ENCODE measurements at regions not wholly inside any gene's neighbourhood (a gene's known extent, or its start where the extent isn't known, plus 50 kb on each side); places are given as distances from the start of the nearest gene placed in this dataset.

DNA sequence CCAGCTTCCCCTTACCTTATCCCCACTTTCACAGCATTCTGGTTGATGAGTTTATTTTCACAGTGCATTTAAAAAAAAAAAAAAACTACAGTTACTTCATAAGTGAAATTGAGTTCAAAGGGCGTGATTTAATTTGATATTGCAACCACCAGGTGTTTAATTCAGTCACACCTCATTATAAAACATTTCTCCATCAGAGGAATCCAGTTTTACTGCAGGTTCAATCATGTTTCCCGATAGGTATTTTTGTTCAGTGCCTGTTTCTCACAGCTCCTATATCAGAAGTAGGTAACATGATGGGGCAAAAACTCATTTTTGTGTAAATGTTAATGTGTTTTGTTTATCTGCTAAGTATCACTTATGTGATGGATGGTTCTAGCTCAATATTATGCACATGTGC is 102.3 kb upstream of the PCDH7 start:
- Histone ChIP-seq H3K9me3 (no peaks in the 10 kb centered on the region), H3K4me1 (no peaks in the 10 kb centered on the region), H3K27ac (no peak overlapping the region), H3K36me3 (no peaks in the 10 kb centered on the region), H3K27me3 (no peaks in the 10 kb centered on the region), H3K4me3 (no peak overlapping the region)
- no peak for DNase-seq
- no peak for TF ChIP-seq POLR2AphosphoS5 (IDR thresholded peaks at IDR 0.05)
- 20 to 67% methylated on average over 2 of the region's 2 CpGs for WGBS, 2 donors
- intact Hi-C loops (cut with DNase I), result no loop called here

- H3K27ac ChIP-seq, result no peak overlapping the region
- no peaks in the 10 kb centered on the region for H3K4me1 ChIP-seq
- H3K27me3 ChIP-seq, result no peaks in the 10 kb centered on the region
- DNase-seq, result no peak
- H3K4me3 ChIP-seq, result no peak overlapping the region
- WGBS, 2 donors, result 2 to 46% methylated on average over 1 of the region's 1 CpG
- H3K9me3 ChIP-seq, result no peaks in the 10 kb centered on the region
- H3K36me3 ChIP-seq, result no peaks in the 10 kb centered on the region
- intact Hi-C loops (cut with DNase I), result no loop called here
- TF ChIP-seq EP300 (IDR thresholded peaks at IDR 0.05) (no peak), POLR2A (IDR thresholded peaks at IDR 0.05) (no peak), POLR2AphosphoS5 (IDR thresholded peaks at IDR 0.05) (no peak)
- TF ChIP-seq, protein P1, sequence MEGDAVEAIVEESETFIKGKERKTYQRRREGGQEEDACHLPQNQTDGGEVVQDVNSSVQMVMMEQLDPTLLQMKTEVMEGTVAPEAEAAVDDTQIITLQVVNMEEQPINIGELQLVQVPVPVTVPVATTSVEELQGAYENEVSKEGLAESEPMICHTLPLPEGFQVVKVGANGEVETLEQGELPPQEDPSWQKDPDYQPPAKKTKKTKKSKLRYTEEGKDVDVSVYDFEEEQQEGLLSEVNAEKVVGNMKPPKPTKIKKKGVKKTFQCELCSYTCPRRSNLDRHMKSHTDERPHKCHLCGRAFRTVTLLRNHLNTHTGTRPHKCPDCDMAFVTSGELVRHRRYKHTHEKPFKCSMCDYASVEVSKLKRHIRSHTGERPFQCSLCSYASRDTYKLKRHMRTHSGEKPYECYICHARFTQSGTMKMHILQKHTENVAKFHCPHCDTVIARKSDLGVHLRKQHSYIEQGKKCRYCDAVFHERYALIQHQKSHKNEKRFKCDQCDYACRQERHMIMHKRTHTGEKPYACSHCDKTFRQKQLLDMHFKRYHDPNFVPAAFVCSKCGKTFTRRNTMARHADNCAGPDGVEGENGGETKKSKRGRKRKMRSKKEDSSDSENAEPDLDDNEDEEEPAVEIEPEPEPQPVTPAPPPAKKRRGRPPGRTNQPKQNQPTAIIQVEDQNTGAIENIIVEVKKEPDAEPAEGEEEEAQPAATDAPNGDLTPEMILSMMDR (IDR thresholded peaks at IDR 0.05), result no peak
Observed at GRCh38 chr4:30619679-30620078, 100.5 kb upstream of the PCDH7 start.

- H3K4me3 ChIP-seq, result no peak overlapping the region
- H3K27ac ChIP-seq, result no peak overlapping the region
- TF ChIP-seq POLR2A (IDR thresholded peaks at IDR 0.05) (no peak), POLR2AphosphoS5 (IDR thresholded peaks at IDR 0.05) (no peak)
- no peaks in the 10 kb centered on the region for H3K9me3 ChIP-seq
- intact Hi-C loops (cut with DNase I), result no loop called here
- no peaks in the 10 kb centered on the region for H3K36me3 ChIP-seq
- WGBS, 2 donors, result 75 to 83% methylated on average over 1 of the region's 1 CpG
- H3K4me1 ChIP-seq, result no peaks in the 10 kb centered on the region
- DNase-seq, result no peak
- H3K27me3 ChIP-seq, result no peaks in the 10 kb centered on the region
Observed at GRCh38 chr4:30620711-30621110, 99.5 kb upstream of the PCDH7 start.

GRCh38 chr4:30630431-30630830 is 89.7 kb upstream of the PCDH7 start:
- Histone ChIP-seq H3K27ac (no peak overlapping the region), H3K9me3 (no peaks in the 10 kb centered on the region), H3K4me1 (no peaks in the 10 kb centered on the region), H3K27me3 (no peaks in the 10 kb centered on the region), H3K36me3 (no peaks in the 10 kb centered on the region), H3K4me3 (no peak overlapping the region)
- DNase-seq, result no peak
- intact Hi-C loops (cut with DNase I), result no loop called here
- TF ChIP-seq EP300 (IDR thresholded peaks at IDR 0.05), result no peak
- no peak for TF ChIP-seq POLR2AphosphoS5 (IDR thresholded peaks at IDR 0.05)
- TF ChIP-seq, protein P1 (IDR thresholded peaks at IDR 0.05), result no peak
- TF ChIP-seq POLR2A (IDR thresholded peaks at IDR 0.05), result no peak
- WGBS, 2 donors, result 60 to 74% methylated on average over 3 of the region's 3 CpGs

GRCh38 chr4:30632751-30633150 is 87.4 kb upstream of the PCDH7 start:
- Histone ChIP-seq H3K9me3 (no peaks in the 10 kb centered on the region), H3K27ac (no peak overlapping the region), H3K36me3 (no peaks in the 10 kb centered on the region), H3K4me3 (no peak overlapping the region), H3K27me3 (no peaks in the 10 kb centered on the region), H3K4me1 (no peaks in the 10 kb centered on the region)
- TF ChIP-seq EP300 (IDR thresholded peaks at IDR 0.05) (no peak), POLR2AphosphoS5 (IDR thresholded peaks at IDR 0.05) (no peak), POLR2A (IDR thresholded peaks at IDR 0.05) (no peak)
- TF ChIP-seq, protein P1 (IDR thresholded peaks at IDR 0.05), result no peak
- WGBS, 2 donors, result 58 to 70% methylated on average over 1 of the region's 1 CpG
- intact Hi-C loops (cut with DNase I), result no loop called here
- DNase-seq, result no peak

DNA sequence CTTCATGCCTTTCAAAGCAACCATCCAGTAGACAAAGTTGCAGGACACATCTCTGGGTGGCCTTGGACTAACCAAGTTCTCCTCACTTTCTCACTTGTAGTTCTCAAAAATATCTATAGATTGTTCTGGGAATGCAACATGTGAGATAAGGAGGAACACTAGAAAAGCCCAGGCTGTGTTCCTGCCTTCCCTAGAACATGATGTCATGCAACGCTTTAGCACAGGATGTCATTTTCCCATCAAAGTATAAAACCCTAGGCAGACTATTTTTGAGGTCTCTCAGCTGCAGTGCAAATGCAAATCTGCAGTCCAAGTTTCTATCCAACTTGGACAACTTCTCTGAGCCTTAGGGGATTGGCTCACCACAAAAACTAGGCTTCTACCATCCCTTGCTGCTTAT is 78.8 kb upstream of the PCDH7 start:
- DNase-seq, result no peak
- Histone ChIP-seq H3K27ac (no peak overlapping the region), H3K4me3 (no peak overlapping the region), H3K27me3 (no peaks in the 10 kb centered on the region), H3K36me3 (no peaks in the 10 kb centered on the region), H3K9me3 (no peaks in the 10 kb centered on the region), H3K4me1 (no peaks in the 10 kb centered on the region)
- no peak for TF ChIP-seq EP300 (IDR thresholded peaks at IDR 0.05)
- TF ChIP-seq POLR2AphosphoS5 (IDR thresholded peaks at IDR 0.05), result no peak
- TF ChIP-seq POLR2A (IDR thresholded peaks at IDR 0.05), result no peak
- TF ChIP-seq, protein P1 (IDR thresholded peaks at IDR 0.05), result no peak
- intact Hi-C loops (cut with DNase I), result no loop called here
- 84 to 93% methylated on average over 1 of the region's 1 CpG for WGBS, 2 donors
